ENCODE measurements at regions not wholly inside any gene's neighbourhood (a gene's known extent, or its start where the extent isn't known, plus 50 kb on each side); places are given as distances from the start of the nearest gene placed in this dataset.
A peak's percentile ranks its signal among the peaks of the same experiment; 100 is the strongest.
"Not testable (repeated sequence)": the region's sequence is repeated elsewhere in the genome, so short reads cannot be mapped to it uniquely, and the experiment has no call there.

DNA sequence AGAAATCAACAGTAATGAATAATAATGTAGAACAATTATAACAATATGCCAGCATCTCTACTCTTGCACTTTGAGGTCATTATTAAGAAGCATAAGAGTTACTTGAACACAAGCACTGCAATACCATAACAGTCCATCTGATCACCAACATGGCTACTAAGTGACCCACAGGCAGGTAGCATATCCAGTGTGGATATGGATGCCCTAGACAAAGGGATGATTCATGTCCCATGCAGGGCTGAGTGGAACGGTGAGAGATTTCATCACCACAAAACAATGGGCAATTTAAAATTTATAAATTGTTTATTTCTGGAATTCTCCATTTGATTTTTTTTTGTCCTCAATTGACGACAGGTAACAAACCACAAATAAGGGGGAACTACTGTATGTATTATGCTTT is 107.7 kb upstream of the TSC22D2 start:
- DNase-seq: no peak

DNA sequence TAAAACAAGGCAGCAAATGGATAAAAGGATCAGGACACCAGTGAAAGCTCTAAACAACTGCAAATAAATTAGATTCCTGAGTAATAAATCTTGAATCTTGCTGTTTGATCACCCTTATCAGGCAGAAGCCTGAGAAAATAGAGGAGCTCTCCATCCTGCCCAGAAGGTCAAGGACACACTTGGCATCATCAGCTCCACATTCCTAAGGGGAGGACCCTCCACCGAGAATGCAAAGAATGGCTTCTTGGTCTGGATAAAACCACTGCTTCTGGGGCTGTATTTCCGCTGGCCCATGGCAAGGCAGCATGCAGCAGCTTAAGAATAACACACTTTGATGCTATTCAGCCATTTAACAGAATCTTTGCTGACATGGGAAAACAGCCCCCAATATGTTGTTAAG is 108.9 kb upstream of the TSC22D2 start:
- DNase-seq: no peak

DNA sequence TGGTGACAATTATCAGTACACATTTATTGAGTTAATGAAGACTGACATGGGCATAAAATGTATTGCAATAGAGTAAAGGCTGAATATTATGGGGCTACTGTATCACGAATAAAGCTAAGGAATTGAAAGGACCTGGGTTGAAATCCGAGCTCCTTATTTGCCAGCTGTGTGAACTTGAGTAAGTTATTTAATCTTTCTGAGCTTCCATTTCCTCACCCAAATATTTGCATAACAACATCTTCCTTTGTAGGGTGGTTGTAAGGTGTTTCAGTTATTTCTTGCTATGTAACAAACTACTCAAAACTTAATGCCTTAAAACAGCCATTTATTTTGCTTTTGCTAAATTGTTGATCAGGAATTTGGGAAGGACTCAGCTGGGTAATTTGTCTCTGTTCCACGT is 111.1 kb upstream of the TSC22D2 start:
- DNase-seq: no peak

DNA sequence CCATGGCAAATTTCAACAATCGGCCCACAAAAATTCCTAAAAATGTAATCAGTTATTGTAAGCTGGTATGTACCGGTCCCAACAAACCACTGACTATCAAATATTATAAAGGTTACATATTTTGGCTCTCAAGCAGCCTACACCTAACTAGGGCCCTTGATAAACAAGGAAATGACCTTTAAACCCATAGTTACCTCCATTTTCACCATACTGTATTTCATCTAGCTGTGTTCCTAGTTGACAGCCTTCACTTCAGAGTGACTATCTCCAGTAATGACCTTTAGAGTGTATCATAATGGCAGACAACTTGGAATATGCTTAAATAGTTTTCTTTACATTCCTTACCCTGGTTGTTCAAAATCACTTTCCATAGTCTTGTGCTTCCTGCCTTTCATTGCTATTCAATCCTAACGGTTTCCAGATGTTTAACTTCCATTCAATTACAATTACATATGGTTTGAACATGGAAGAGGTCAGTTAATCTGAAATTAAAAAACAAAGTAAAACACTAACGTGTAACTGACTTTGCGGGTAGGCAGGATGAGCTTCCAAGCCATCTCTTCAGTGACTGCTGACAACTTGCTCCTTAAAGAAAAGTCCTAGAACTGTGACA is 111.9 kb upstream of the TSC22D2 start:
- DNase-seq: no peak

GRCh38 chr3:150293401-150294001 is 114.6 kb upstream of the TSC22D2 start:
- no peak for DNase-seq

- DNase-seq: no peak
Measured at GRCh38 chr3:150292891-150293290, 115.2 kb upstream of the TSC22D2 start.

- DNase-seq: no peak
Measured at GRCh38 chr3:150291515-150291914, 116.6 kb upstream of the TSC22D2 start.

DNA sequence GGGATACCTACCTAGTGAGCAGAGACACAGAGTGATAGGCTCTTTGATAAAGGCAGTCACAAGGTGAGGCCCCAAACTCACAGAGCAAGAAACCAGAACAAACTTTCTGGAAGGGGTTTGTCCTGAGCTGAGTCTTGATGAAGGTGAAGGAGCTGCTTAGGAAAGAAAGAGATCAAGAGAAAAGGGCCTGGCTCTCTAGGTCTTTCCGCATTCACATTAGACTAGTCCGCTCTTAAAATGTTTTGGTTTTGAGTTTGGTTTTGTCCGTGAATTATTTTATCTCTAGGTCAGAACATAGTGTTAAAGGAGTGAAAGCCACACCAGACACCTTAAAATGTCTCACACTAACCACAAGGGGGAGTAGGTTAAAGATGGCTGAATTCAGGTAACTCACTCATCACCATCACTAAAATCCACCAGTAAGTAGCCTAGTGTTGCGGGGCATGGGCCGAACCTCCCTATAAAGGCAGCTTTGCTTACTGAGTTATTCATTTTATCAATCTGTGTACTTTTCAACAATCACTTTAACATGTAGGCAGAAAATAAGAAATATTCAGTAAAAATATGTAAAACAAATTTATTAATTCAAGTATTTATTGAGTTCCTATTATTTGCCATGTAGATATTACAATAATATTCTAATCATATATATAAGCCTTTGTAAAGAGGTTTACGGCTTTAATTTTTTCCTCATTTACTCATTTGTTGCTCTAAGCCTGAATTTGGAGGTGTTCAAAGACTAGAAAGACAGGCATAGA is 121.5 kb upstream of the TSC22D2 start:
- peak in 1 of 2 experiments; percentile 16 for DNase-seq

DNA sequence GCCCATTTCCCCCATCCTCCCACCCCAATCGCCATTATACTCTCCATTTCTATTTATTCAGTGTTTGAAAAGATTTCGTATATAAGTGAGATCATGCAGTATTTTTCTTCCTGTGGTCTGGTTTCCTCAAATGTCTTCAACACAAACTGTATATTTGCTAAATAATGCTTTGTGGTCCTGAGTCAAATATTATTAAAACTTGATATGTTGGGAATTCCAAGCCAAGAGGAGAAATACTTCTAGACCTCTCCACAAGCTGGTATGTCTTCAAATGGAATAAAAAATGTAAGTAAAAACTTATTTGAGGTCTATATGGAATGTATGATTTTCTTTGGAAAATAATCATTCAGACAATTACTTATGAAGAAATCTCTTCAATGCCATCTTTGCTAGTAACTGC is 122.5 kb upstream of the TSC22D2 start:
- no peak for DNase-seq

DNA sequence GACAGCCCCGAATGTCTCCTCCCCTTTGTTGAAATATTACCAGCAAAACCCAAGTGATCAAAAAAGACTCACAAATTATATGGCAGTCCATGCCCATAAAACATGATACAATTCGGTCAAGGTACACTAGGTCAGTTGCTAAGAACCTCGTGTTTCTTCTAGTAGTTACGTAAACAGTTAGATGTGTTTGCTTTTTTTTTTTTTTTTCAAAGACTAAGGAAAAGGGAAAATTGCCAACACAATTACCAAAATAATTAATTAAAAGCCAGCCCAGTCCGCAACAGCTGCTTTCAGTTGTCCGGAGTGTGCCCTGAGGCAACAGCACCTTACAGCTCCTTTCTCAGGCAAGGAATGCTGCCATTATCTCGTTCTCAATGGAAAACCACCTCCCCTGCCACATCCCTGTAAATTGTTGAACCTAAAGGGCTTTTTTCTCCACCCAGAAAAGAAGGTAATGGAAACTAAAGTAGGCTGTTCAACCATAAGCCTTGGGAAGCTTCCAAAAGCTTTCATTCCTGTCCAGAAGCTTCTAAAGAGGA is 129.2 kb upstream of the TSC22D2 start:
- DNase-seq: peak; percentile 34 to 53

- no peak for DNase-seq
Measured at GRCh38 chr3:150278195-150278594, 129.9 kb upstream of the TSC22D2 start.

- no peak for DNase-seq
Measured at GRCh38 chr3:150277444-150277843, 130.7 kb upstream of the TSC22D2 start.

DNA sequence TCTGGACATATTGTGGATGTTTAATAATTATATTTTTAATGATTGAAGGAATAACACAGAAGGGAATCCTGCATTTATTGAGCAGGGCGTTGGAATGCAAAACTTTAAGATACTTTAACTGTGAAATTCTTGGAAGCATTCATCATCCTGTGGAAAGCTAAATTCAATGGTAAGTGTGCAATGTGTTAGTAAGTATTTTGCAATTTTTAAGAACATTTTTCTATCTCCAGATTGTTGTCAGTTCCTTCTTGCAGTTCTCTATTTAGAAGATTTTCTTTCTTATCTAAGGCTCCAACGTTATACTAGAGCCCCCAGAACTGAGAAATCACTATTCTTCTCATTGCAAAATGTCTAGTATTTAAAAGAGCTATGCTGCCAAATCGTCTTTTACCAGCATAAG is 132.2 kb upstream of the TSC22D2 start:
- DNase-seq: no peak

GRCh38 chr3:150274372-150274771 is 133.7 kb upstream of the TSC22D2 start:
- no peak for DNase-seq

- no peak for DNase-seq
Measured at GRCh38 chr3:150273396-150273795, 134.7 kb upstream of the TSC22D2 start.

GRCh38 chr3:150271591-150271960 is 136.5 kb upstream of the TSC22D2 start:
- DNase-seq: no peak

DNA sequence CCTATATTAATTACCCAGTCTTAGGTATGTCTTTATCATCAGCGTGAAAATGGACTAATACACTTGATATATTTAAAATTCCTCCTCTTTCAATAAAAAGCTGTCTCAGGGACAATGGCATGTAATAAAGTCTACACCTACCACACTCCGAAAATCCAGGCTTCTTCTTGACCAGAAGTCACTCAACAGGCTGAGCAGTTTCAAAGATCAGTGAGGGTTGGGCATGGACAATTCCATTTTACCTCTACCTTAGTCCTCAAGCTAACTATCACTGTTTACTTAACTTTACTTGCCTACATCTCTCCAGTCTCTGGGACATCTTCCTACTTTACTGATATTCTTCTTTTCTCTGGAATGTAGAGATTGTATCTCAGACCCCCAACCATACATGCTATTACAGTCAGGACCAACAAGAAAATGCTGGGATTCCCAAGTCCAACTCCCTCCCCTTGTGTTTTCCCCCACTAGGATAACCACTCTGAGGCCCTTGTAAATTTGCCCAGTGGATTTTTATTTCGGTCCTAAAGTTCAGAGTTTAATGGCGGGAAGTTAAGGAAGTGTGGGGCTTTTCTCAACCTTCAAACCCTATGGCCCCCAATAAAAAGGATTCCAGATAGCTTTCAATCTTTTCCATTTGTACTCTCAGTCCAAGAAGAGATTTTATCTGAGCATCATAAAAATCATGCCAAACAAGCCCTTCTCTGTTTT is 137.1 kb upstream of the TSC22D2 start:
- DNase-seq: no peak

- not testable (repeated sequence) for DNase-seq
Measured at GRCh38 chr3:150270444-150270843, 137.7 kb upstream of the TSC22D2 start.

DNA sequence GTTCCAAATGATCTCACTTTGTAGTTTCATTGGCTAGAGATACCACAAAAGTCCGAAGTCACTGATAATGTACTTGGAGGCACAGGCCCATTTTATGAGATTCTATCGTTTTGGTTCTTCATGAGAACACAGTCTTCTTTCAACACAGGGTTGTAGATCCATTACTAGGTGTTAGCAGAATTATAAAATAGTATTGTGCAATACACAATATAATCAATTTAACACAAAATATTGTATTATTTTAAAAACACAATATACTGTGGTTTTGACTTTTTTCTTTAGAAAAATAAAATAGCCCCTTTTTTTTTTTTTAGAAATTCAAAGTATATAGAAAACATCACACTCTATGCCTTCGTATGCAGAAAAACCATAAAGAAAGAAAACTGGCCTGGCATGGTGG is 138.6 kb upstream of the TSC22D2 start:
- DNase-seq: no peak

DNA sequence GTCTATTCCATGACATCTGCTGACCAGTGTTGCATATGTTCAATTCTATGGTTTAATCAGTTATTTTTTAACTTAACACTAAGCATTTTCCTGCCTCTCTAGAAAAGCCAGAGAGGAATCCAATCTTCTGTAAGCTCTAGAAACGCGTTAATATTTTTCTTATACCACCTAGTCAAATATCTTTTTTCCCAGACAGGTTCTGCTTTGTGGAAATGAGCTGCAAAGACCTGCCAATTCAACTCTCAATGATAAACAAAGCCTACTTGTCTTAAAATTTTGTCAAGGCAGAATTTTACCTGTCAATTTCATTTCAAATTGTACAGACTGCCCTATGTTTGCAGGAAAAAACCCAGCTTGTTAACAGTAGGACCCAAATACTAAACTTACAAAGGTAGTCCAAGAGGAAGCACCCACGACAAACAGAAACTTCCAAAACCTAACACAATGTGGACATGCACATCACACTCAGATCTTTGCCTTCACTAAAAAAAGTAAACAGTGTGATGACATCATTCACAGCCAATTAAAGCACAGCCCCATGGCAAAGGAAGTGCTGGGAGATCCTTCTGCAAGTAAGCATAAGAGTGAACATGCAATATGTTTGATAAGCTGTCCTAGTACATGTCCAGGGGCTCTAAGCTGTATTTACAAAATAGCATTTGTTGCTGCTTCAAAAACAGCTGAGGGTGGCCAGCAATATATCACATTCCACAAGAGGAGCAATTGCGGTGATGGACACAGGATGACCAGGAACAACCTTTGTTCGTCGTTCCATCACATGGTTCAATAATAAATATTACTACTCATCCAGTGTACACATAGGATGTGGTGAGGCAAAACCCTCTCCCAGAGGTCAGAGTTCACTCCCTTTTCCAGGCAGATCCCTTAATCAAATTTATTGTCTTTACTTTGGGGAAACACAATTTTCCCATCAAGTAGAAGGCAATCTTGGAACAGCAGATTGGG is 139.4 kb upstream of the TSC22D2 start:
- DNase-seq: no peak

GRCh38 chr3:150267288-150267687 is 140.8 kb upstream of the TSC22D2 start:
- DNase-seq: no peak

GRCh38 chr3:150265305-150265704 is 142.8 kb upstream of the TSC22D2 start:
- DNase-seq: no peak
